Caki2 (cell line): ENCODE measurements at regions not wholly inside any gene's neighbourhood (a gene's known extent, or its start where the extent isn't known, plus 50 kb on each side); places are given as distances from the start of the nearest gene placed in this dataset.
"Not testable (repeated sequence)": the region's sequence is repeated elsewhere in the genome, so short reads cannot be mapped to it uniquely, and the experiment has no call there.

Source experiments
- DNase-seq: peaks from one replicate; pipeline ENCODE4 v3.0.0-alpha.2; 2015; ENCODE audit warnings: low read depth
- in situ Hi-C: cut with HindIII; loops from 2 replicates; pipeline ENCODE4 v1.10.0; 2016; ENCODE audit warnings: low sequenced_read_pairs, low pct_unique_long_range_greater_than_20kb, mixed read lengths

DNA sequence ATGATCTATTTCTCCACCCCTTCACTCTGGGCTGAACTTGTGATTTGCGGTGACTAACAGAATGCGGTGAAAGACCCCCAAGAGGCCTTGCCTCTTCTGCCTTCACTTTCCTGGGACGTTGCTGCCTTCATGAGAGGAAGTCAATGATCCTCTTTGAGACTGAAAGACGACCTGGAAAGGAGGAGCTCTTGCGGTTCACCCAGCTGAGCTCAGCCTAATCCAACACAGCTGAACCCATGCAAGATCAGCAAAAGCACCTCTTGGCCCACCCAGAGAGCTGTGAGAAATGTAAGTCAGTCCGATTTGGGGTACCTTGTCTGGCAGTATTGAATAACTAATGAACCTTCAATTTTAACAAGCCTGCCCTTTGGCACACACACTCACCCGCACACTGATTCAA is 767.4 kb upstream of the TPTE start:
- in situ Hi-C loops, result no loop called here
- no peak for DNase-seq

DNA sequence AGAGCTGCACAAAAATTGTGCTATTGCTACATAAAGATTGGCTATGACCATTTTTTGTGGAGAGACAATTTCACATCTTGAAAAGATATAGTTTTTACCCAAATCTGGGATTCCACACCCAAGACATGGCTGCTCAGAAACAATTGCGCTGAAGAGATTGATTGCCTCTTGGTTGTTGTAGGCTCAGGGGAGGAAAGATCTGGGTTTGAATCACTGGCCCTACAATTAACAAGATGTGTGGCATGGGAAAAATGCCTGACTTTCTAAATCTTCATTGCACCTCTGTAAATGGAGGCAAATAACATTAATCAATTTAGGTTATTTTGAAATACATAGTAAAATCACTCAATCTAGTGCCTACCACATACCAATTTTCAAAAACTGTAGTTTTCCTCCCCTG is 766.9 kb upstream of the TPTE start:
- DNase-seq, in situ Hi-C loops: not testable (repeated sequence)

DNA sequence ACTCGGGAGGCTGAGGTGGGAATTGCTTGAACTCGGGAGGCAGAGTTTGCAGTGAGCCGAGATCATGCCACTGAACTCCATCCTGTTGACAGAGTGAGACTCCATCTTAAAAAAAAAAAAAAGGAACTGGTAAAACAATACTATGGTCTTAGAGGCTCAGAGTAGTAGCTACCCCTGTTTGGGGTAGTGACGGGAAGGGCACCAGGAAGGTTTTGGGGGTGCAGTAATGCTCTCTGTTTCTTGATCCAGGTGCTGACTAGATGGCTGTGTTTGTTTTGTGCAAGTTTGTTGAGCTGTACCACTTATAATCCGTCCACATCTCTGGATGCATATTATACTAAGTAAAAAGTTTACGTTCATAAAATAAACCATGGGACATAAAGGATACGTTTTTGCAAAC is 765.8 kb upstream of the TPTE start:
- in situ Hi-C loops, result no loop called here
- DNase-seq, result no peak

DNA sequence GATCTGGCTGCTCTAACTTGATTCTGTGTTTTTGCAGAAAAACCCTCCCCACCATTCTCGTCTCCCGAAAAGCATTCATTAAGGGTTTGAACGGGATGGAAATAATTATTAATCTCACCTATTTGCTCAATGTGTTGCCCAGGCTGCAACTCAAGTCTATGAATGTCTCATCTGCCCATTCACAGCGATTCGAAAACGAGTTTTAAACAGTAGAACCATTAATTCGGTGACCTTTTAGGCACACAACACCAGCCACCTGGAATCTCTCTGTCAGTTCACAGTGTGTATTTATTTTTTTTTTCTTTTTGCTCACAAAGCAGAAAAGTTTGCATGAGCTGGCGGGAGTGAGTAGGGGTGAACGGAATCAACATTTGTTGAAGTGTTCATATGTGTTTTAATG is 764.7 kb upstream of the TPTE start:
- in situ Hi-C loops, result no loop called here
- no peak for DNase-seq

DNA sequence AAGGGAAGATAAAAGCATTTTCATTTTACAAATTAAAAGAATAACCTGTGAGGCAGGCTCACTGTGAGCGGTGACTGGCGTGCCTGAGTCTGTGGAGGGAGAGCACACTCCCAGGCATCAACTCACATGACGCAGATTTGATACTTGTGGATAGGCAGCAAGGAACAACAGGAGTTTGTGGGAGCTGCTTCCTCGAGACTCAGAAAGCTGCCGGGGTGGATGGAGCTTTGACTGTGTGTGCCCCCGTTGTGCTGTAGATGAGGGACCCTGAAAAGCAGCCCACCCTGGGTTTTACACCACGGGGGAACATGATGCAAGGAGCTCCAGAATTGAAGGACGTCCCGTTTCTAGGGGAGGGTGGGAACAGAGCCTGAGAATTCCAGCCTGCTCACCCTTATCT is 764.3 kb upstream of the TPTE start:
- in situ Hi-C loops, DNase-seq: not testable (repeated sequence)

DNA sequence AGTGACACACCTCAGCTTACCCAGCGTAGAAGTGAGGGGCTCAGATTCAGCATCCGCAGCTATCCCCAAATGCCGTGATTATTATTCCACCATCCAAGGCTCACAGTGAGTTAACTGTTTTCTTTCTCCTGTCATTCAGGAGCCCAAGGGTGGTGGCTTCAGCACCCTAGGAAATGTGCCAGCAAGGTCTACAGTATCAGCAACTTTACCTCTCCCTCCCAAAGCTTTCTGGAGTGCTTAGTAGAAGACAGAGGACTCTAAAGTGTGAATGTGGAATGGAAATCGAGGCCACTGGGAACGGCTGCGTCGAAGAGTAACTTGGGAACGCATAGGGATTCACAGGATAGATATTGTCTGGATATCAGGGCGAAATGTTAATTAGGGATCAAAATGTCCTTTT is 763.8 kb upstream of the TPTE start:
- in situ Hi-C loops, DNase-seq: not testable (repeated sequence)

DNA sequence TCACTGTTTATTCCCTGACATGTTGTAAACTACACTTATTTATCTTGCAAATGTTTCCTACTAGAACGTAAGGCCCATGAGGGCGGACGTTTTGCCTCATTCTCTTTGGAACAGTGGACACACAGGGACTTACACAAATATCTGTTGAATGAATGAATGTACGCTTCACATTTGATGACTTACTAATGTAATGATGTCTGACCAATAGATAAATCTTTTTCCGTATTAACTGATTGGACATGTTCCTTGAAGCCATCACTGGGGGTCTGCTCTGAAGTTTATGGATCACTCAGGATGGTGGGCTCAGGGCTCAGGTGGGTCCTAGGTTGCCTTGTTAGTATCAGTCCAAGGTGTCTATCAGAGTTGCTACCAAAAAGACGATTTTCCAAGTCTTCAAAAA is 763.2 kb upstream of the TPTE start:
- in situ Hi-C loops, result no loop called here
- no peak for DNase-seq

DNA sequence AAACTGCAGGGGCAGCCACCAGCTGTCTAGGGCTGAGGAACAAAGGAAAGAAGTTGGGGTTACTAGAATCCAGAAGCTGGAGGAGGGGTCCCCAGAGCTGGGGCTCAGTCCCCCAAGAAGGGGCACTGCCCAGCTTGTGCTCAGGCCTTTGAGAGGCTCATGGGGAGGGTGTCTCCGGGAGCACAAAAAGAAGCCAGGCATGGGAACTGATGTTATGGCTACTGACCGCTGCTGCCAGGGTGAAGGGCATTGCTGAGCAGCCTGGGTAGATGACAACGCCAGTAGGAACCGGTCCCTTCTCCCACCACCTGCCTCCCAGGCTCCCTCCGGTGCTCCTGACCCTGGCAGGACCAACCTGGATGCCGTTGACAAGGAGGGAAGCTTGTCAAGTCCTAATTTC is 762.5 kb upstream of the TPTE start:
- DNase-seq, result no peak
- in situ Hi-C loops, result no loop called here

DNA sequence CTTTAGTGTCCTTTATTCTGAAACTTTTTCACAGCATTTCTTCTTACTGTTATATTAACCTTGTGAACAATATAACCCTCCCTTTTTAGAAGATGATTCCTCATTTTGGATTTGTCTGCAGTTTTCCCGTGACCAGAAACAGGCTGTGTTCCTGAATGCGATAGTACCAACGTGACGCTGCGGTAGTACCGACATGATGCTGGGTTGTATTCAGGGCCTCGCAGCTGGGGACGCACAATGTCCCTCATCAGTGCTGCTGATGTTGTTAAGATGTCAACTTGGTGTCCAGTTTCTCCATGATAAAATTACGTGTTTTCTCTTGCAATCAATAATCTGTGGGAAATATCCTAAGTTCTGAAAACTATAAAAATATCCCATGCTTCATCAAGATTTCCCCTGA is 761.4 kb upstream of the TPTE start:
- no peak for DNase-seq
- in situ Hi-C loops, result no loop called here

DNA sequence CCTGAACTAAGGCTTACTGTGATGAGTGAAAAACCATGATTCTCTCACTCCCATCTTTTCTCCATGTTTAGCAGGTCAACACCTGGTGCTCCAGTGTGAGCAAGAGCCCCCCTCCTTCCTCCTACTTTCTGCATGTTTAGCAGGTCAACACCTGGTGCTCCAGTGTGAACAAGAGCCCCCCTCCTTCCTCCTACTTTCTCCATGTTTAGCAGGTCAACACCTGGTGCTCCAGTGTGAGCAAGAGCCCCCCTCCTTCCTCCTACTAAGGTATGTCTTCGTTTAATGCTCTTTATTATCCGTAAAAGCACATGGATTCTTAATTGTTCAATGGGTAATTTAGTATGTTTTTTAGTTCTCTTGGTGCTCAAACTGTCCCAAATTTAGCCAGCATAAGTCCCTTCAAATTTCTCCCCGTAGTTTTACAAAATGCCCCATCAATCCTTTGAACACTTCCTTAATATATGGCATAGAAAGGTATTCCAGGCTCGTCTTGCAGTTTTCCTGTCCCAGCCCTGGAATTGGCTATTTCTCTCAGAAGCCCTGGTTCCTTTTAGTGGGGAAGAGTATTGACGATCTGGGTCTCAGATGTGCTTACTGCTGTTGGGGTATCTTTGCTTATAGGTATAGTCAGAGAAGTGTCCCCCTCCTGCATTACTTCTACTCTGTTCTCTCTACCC is 760.8 kb upstream of the TPTE start:
- no peak for DNase-seq
- in situ Hi-C loops, result no loop called here

DNA sequence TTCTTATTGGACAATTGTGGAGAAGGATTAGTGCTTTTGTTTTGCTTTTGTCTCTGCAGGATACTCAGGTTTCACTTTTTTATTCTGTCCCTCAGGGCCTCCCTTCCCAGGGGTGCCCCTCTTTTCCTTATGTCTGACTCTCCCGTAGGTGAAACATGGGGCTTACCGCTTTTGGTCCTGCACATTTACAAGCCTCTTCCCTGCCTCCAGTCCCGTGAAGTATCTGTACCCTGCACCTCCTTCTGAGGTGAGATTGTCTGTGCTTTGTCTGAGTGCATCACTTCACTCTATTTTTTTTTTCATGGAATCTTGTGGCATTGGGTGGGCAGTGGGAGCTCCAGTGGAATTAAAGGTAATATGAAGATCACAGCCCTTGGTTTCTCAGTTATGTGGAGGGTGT is 758.1 kb upstream of the TPTE start:
- in situ Hi-C loops, result no loop called here
- DNase-seq, result no peak

DNA sequence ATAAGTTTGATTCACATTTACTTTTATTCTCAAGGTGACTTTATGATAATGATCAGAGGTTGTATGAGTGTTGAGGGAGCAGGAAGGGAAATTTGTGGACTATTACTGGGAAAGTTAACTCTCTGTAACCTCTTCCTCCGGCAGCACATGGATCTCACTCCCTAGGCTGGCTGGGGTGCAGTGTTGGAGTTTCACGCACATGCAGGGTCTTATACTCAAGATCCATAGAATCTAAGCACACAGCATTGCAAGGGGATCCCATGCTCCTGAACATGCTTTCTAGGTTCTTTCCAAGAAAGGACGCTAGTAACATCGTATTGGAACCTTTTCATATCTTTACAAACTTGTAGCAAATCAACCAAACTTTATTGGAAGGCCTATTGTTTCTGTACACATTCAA is 757.6 kb upstream of the TPTE start:
- DNase-seq, result no peak
- in situ Hi-C loops, result no loop called here

DNA sequence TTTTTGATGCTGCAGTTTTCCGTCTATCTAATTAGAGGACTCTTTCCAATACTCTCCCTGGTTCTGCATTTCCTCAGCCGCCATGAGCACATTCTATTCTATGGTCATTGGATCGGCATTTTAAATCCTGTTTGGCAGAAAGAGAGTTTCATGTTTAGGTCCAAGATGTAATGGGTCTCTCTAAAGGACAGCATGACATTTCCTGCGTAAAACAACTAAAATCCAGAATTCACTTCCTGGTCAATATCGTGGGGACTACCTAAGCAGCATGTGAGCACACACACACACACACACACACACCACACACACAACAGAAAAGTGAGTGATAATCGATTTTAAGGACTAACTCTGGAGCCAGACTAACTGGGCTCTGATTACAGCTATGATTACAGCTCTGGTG is 757.1 kb upstream of the TPTE start:
- DNase-seq, in situ Hi-C loops: not testable (repeated sequence)

DNA sequence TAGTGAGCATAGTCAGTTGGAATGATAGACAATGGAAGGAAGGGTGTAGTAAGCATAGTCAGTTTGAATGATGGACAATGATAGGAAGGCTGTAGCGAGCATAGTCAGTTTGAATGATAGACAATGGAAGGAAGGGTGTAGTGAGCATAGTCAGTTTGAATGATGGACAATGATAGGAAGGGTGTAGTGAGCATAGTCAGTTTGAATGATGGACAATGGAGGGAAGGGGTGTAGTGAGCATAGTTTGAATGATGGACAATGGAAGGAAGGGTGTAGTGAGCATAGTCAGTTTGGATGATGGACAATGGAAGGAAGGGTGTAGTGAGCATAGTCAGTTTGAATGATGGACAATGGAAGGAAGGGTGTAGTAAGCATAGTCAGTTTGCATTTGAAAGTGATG is 755.8 kb upstream of the TPTE start:
- in situ Hi-C loops, DNase-seq: not testable (repeated sequence)

DNA sequence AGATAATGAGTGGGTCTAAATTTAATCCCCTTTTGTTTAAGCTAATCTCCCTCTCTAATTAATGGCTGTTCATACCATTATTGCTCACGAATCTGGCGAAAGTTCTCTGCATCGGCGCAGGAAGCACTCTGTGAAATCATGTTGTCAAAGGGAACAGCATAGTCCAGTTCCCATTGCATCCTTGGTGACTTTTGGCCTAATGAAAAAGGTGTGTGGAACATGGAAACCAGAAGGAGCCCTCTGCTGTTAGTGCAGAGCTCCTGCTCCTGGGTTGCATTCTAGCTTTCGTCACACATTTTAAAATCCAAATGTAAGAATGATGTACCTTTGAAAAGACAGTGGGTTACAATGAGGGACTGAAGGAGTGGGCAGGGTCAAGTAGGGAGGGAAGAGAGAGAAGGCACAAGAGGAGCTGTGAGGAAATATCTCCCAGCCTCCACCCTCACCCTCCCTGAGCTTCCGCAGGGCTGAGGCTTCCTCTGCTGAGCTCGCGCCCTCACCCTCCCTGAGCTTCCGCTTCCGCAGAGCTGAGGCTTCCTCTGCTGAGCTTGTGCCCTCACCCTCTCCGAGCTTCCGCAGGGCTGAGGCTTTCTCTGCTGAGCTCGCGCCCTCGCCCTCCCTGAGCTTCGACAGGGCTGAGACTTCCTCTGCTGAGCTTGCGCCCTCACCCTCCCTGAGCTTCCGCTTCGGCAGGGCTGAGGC is 754.3 kb upstream of the TPTE start:
- in situ Hi-C loops, DNase-seq: not testable (repeated sequence)

DNA sequence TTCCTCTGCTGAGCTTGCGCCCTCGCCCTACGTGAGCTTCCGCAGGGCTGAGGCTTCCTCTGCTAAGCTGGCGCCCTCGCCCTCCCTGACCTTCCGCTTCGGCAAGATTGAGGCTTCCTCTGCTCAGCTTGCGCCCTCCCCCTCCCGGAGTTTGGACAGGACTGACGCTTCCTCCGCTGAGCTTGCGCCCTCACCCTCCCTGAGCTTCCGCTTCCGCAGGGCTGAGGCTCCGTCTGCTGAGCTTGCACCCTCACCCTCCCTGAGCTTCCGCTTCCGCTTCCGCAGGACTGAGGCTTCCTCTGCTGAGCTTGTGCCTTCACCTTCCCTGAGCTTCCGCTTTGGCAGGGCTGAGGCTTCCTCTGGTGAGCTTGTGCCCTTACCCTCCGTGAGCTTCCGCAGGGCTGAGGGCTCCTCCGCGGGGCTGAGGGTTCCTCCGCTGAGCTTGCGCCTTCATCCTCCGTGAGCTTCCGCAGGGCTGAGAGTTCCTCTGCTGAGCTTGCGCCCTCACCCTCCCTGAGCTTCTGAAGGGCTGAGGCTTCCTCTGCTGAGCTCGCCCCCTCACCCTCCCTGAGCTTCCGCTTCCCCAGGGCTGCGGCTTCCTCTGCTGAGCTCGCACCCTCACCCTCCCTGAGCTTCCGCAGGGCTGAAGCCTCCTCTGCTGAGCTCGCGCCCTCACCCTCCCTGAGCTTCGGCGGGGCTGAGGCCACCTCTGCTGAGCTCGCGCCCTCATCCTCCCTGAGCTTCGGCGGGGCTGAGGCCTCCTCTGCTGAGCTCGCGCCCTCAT is 753.6 kb upstream of the TPTE start:
- in situ Hi-C loops, result no loop called here
- no peak for DNase-seq

DNA sequence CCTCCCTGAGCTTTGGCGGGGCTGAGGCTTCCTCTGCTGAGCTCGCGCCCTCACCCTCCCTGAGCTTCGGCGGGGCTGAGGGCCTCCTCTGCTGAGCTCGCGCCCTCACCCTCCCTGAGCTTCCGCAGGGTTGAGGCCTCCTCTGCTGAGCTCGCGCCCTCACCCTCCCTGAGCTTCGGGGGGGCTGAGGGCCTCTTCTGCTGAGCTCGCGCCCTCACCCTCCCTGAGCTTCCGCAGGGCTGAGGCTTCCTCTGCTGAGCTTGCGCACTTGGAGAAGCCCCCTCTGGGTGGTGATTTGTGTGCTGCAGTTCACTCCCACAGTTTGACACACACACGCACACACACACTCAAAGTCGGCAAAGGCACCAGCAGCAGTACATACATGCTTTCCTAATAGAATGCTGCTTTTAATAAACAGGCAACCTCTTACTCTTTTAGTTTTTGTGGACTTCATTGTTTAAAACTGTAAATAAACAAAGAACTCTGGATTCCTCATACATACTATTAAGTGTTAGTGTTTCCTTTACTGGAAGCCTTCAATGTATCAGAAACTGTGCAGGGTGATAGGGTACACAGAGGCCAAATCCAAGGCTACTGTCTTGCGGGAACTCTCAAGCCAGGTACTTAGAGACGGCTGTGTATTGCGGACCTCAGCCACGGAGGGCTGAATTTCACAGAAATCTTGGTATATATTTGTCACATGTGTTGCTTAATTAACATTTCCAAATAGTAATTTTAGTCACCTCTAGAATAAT is 752.8 kb upstream of the TPTE start:
- in situ Hi-C loops, DNase-seq: not testable (repeated sequence)

DNA sequence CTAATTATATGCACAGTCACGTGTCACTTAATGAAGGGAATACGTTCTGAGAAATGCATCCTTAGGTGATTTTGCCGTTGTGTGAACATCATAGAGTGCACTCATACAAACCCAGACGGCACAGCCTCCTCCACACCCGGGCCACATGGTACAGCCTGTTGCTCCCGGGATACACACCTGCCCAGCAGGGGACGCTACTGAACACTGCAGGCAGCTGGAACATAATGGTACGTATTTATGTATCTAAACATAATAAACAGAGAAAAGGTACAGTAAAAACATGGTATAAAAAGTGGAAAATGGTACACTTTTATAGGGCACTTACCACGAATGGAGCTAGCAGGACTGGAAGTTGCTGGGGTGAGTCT is 752.3 kb upstream of the TPTE start:
- DNase-seq, in situ Hi-C loops: not testable (repeated sequence)
